Thyroid gland (tissue), 4 donors: ENCODE measurements at regions not wholly inside any gene's neighbourhood (a gene's known extent, or its start where the extent isn't known, plus 50 kb on each side); places are given as distances from the start of the nearest gene placed in this dataset.

Experiments used
- DNase-seq, 2 donors: peaks; one replicate each; pipeline ENCODE4 v3.0.0-alpha.2; 2019
- H3K27ac ChIP-seq, 3 donors: fragments of 200-600 bp; sonication (generic); 1 replicate in 2 of 3; 2 replicates in 1 of 3; pipeline ENCODE4 v1.5.1; 2016 to 2019; ENCODE audit warnings: mild to moderate bottlenecking in 1 of 3, moderate library complexity in 1 of 3
- H3K27me3 ChIP-seq: fragments of 200-600 bp; sonication (generic); one replicate; pipeline ENCODE4 v1.5.1; 2019
- H3K36me3 ChIP-seq, 2 donors: fragments of 200-600 bp; sonication (generic); one replicate each; pipeline ENCODE4 v1.5.1; 2016 to 2019
- H3K4me1 ChIP-seq, 2 donors: fragments of 200-600 bp; sonication (generic); one replicate each; pipeline ENCODE4 v1.5.1; 2017 to 2019
- H3K4me3 ChIP-seq, 3 donors: fragments of 200-600 bp; sonication (generic); replicated peaks in 1 of 3; 1 replicate in 2 of 3; 2 replicates in 1 of 3; pipeline ENCODE4 v1.5.1; 2016; ENCODE audit warnings: mild to moderate bottlenecking in 1 of 3
- H3K9me3 ChIP-seq: fragments of 200-600 bp; sonication (generic); one replicate; pipeline ENCODE4 v1.5.1; 2017
- POLR2A ChIP-seq, 2 donors: fragments of 450-650 bp; IDR thresholded peaks; one replicate each; pipeline ENCODE4 v1.6.1; 2017; ENCODE audit warnings: antibody characterized with exemption in 2 of 2, mild to moderate bottlenecking in 2 of 2, moderate library complexity in 1 of 2
- WGBS, 2 donors: methylation state at CpG; one replicate each; pipeline ENCODE4 v1.1.5; 2017; 5-methylcytosine and 5-hydroxymethylcytosine counted together
- intact Hi-C: fragments of 100-400 bp; cut with DNase I; formaldehyde crosslinking; loops from one replicate; pipeline ENCODE4 v1.15.1; 2023
- TF ChIP-seq, protein P1 (sequence below), 6 experiments: fragments of 200-600 bp in 3 of 6; fragments of 450-650 bp in 3 of 6; sonication (generic) in 3 of 6; IDR thresholded peaks; one replicate each; pipeline ENCODE4 v1.5.1; 2016 to 2019; ENCODE audit warnings: antibody characterized with exemption in 6 of 6, mild to moderate bottlenecking in 2 of 6, inconsistent platforms in 1 of 6, moderate library complexity in 1 of 6

DNA sequence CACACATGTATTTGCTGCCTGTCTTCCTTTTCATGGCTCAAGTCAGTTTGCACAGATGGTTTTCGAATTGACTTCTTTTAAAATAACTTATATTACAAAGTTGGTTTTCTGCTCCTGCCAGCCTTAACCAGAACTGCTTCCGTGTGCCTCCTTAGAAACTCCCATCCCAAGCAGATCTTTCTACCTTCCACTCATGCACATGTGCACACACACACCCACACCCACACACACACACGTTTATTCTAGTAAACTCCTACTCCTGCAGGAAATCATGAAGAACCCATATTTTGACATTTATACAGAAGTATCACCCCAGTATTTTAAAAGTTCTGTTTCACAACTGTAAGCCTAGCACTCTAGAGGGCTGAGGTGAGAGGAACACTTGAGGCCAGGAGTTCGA is 329.5 kb upstream of the SOX9 start:
- 75 to 85% methylated on average over 4 of the region's 4 CpGs for WGBS, 2 donors
- Histone ChIP-seq H3K27me3 (no peaks in the 10 kb centered on the region), H3K9me3 (no peaks in the 10 kb centered on the region), H3K4me3 (no peak overlapping the region), H3K4me1 (no peaks in the 10 kb centered on the region), H3K36me3 (no peaks in the 10 kb centered on the region), H3K27ac (no peak overlapping the region)
- no peak for DNase-seq
- intact Hi-C loops, result no loop called here
- TF ChIP-seq, protein P1, sequence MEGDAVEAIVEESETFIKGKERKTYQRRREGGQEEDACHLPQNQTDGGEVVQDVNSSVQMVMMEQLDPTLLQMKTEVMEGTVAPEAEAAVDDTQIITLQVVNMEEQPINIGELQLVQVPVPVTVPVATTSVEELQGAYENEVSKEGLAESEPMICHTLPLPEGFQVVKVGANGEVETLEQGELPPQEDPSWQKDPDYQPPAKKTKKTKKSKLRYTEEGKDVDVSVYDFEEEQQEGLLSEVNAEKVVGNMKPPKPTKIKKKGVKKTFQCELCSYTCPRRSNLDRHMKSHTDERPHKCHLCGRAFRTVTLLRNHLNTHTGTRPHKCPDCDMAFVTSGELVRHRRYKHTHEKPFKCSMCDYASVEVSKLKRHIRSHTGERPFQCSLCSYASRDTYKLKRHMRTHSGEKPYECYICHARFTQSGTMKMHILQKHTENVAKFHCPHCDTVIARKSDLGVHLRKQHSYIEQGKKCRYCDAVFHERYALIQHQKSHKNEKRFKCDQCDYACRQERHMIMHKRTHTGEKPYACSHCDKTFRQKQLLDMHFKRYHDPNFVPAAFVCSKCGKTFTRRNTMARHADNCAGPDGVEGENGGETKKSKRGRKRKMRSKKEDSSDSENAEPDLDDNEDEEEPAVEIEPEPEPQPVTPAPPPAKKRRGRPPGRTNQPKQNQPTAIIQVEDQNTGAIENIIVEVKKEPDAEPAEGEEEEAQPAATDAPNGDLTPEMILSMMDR (IDR thresholded peaks at IDR 0.05), result no peak
- TF ChIP-seq POLR2A (IDR thresholded peaks at IDR 0.05), result no peak

DNA sequence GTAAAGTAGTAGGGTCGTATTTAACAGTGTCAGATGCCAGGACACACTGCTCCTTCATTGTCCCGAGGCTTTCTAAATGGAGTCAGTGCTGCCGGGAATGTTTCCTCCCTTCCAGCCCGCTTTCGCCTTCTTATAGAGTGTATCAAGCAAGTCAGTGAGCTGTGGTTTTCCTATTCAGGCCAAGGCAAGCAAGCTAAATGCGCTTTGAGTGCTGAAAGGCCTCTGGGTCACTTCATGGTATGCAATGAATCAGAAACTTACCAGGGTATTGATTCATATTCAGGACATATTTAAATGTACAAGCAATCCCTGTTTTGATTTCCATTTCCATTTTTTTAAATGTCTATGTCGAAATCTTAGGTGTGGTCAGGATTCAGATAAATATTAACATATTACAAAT is 327.9 kb upstream of the SOX9 start:
- H3K27ac ChIP-seq, result no peak overlapping the region
- no peaks in the 10 kb centered on the region for H3K36me3 ChIP-seq
- H3K4me3 ChIP-seq, result no peak overlapping the region
- WGBS, 2 donors, result 72 to 74% methylated on average over 7 of the region's 7 CpGs
- H3K27me3 ChIP-seq, result no peaks in the 10 kb centered on the region
- no peaks in the 10 kb centered on the region for H3K4me1 ChIP-seq
- no peak for DNase-seq
- intact Hi-C loops, result no loop called here
- no peak for TF ChIP-seq POLR2A (IDR thresholded peaks at IDR 0.05)
- TF ChIP-seq, protein P1 (IDR thresholded peaks at IDR 0.05), result no peak
- H3K9me3 ChIP-seq, result no peaks in the 10 kb centered on the region

DNA sequence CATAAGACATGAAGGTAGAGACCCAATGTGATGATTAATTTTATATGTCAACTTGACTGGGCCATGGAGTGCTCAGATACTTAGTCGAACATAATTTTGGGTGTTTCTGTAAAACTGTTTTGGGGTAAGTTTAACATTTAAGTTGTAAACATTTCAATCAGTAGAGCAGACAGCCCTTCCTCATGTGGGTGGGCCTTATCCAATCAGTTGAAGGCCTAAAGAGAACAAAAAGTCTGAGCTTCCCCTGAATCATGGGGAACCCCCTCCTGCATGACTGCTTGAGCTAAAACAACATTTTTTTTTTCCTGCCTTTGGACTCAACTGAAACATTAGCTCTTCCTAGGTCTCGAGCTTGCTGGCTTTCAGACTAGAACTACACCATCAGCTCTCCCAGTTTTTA is 327.3 kb upstream of the SOX9 start:
- no peak overlapping the region for H3K27ac ChIP-seq
- H3K27me3 ChIP-seq, result no peaks in the 10 kb centered on the region
- no peaks in the 10 kb centered on the region for H3K4me1 ChIP-seq
- H3K36me3 ChIP-seq, result no peaks in the 10 kb centered on the region
- no peak overlapping the region for H3K4me3 ChIP-seq
- intact Hi-C loops, result no loop called here
- WGBS, 2 donors, result 83 to 87% methylated on average over 2 of the region's 2 CpGs
- DNase-seq, result no peak
- TF ChIP-seq POLR2A (IDR thresholded peaks at IDR 0.05), result no peak
- TF ChIP-seq, protein P1 (IDR thresholded peaks at IDR 0.05), result no peak
- H3K9me3 ChIP-seq, result no peaks in the 10 kb centered on the region

DNA sequence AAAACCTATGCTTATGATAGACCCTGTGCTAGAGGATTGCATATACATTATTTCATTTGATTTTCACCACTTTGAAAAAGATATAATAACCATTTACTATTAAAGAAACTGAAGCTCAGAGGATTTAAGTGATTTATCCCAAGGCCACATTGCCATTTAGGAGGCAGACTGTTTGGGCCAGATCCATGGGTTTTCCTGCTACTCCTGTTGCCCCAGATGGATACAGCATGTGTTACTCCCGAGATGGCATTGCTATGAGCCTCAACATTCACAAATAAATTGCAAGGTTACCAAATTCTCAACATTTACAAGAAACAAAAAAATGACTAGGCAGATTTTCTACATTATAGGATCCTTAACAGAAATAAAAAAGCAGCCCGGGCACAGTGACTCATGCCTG is 322.1 kb upstream of the SOX9 start:
- H3K4me1 ChIP-seq, result no peaks in the 10 kb centered on the region
- intact Hi-C loops, result no loop called here
- no peaks in the 10 kb centered on the region for H3K27me3 ChIP-seq
- no peak overlapping the region for H3K27ac ChIP-seq
- no peaks in the 10 kb centered on the region for H3K9me3 ChIP-seq
- WGBS, 2 donors, result 89% methylated on average over 2 of the region's 2 CpGs
- no peak overlapping the region for H3K4me3 ChIP-seq
- no peaks in the 10 kb centered on the region for H3K36me3 ChIP-seq
- TF ChIP-seq, protein P1 (IDR thresholded peaks at IDR 0.05), result no peak
- no peak for TF ChIP-seq POLR2A (IDR thresholded peaks at IDR 0.05)
- no peak for DNase-seq

DNA sequence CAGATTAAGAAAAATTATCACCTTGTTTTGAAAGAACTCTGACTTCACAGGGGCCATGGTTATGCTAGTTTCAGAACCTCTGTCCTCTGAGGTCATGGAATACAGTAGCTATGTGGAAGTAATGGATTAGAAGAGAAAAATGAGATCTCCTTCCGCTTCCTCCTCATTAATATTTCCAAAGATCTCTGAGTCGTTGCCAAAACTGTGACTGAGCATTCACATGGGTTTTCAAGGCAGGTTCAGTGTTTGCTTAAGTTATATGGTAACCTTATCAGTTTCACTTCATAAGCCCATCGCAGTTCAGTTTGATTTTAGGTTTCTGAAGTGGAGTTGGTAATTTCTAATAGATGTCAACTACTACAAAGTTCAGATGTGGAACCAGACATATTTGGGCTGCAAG is 321.2 kb upstream of the SOX9 start:
- H3K36me3 ChIP-seq, result no peaks in the 10 kb centered on the region
- WGBS, 2 donors, result 86 to 90% methylated on average over 3 of the region's 3 CpGs
- no peaks in the 10 kb centered on the region for H3K4me1 ChIP-seq
- no peak for DNase-seq
- intact Hi-C loops, result no loop called here
- H3K9me3 ChIP-seq, result no peaks in the 10 kb centered on the region
- TF ChIP-seq POLR2A (IDR thresholded peaks at IDR 0.05), result no peak
- TF ChIP-seq, protein P1 (IDR thresholded peaks at IDR 0.05), result no peak
- H3K27ac ChIP-seq, result no peak overlapping the region
- no peaks in the 10 kb centered on the region for H3K27me3 ChIP-seq
- H3K4me3 ChIP-seq, result no peak overlapping the region
